ENCODE measurements at regions not wholly inside any gene's neighbourhood (a gene's known extent, or its start where the extent isn't known, plus 50 kb on each side); places are given as distances from the start of the nearest gene placed in this dataset.
"Not testable (repeated sequence)": the region's sequence is repeated elsewhere in the genome, so short reads cannot be mapped to it uniquely, and the experiment has no call there.

- DNase-seq, result no peak
Observed at GRCh38 chr6:11403035-11403601, 134.4 kb upstream of the TMEM170B start.

- DNase-seq, result not testable (repeated sequence)
Observed at GRCh38 chr6:11402581-11402980, 135.0 kb upstream of the TMEM170B start.

- DNase-seq, result not testable (repeated sequence)
Observed at GRCh38 chr6:11401954-11402353, 135.6 kb upstream of the TMEM170B start.

GRCh38 chr6:11398451-11399326 is 138.9 kb upstream of the TMEM170B start:
- DNase-seq, result no peak

GRCh38 chr6:11397622-11398450 is 139.7 kb upstream of the TMEM170B start:
- no peak for DNase-seq

- no peak for DNase-seq
Observed at GRCh38 chr6:11396860-11397259, 140.7 kb upstream of the TMEM170B start.

GRCh38 chr6:11393713-11394627 is 143.6 kb upstream of the TMEM170B start:
- no peak for DNase-seq

- peak in 1 of 14 donors; percentile 6 for DNase-seq
Observed at GRCh38 chr6:11392778-11393507, 144.6 kb upstream of the TMEM170B start.

- DNase-seq, result no peak
Observed at GRCh38 chr6:11391934-11392777, 145.4 kb upstream of the TMEM170B start.

GRCh38 chr6:11389977-11390376 is 147.6 kb upstream of the TMEM170B start:
- DNase-seq, result no peak

- no peak for DNase-seq
Observed at GRCh38 chr6:11388983-11389944, 148.3 kb upstream of the TMEM170B start.

- no peak for DNase-seq
Observed at GRCh38 chr6:11387707-11388430, 149.7 kb upstream of the TMEM170B start.

- DNase-seq, result no peak
Observed at GRCh38 chr6:11386726-11387125, 150.8 kb upstream of the TMEM170B start.

GRCh38 chr6:11386323-11386722 is 151.2 kb upstream of the TMEM170B start:
- DNase-seq, result no peak

GRCh38 chr6:11384531-11385309 is 152.3 kb upstream of the NEDD9 start:
- DNase-seq, result no peak

- DNase-seq, result peak in 1 of 14 donors; percentile 21
Observed at GRCh38 chr6:11381801-11382513, 149.5 kb upstream of the NEDD9 start.
